D721Med (cell line): ENCODE measurements at regions not wholly inside any gene's neighbourhood (a gene's known extent, or its start where the extent isn't known, plus 50 kb on each side); places are given as distances from the start of the nearest gene placed in this dataset.

ENCODE experiments used
- DNase-seq: peaks from one replicate; pipeline ENCODE4 v3.0.0; 2011; ENCODE audit warnings: low spot score; ENCODE audit not compliant: insufficient read length
- FAIRE-seq: peaks from 2 replicates; lab custom pipeline; 2011; peaks lifted over from hg19 to GRCh38; lab: Jason Lieb, UNC
- CTCF ChIP-seq: IDR thresholded peaks from 2 replicates; pipeline ENCODE4 v1.5.1; 2012; ENCODE audit warnings: mild to moderate bottlenecking, control low read depth; ENCODE audit not compliant: insufficient read depth; ENCODE audit errors: missing control alignments

GRCh38 chr7:12508554-12508953 lies 62.0 kb upstream of the SCIN start:
- TF ChIP-seq CTCF, result no peak
- no peak for DNase-seq
- FAIRE-seq, result no peak

GRCh38 chr7:12517451-12517850 lies 53.1 kb upstream of the SCIN start:
- no peak for DNase-seq
- no peak for FAIRE-seq
- TF ChIP-seq CTCF, result no peak

GRCh38 chr7:12518920-12519681 lies 51.4 kb upstream of the SCIN start:
- FAIRE-seq (no peak), DNase-seq (no peak)
- TF ChIP-seq CTCF, result peak; percentile 8

GRCh38 chr7:12519682-12520009 lies 50.9 kb upstream of the SCIN start:
- no peak for DNase-seq
- TF ChIP-seq CTCF, result no peak
- FAIRE-seq, result no peak
